ENCODE measurements at regions not wholly inside any gene's neighbourhood (a gene's known extent, or its start where the extent isn't known, plus 50 kb on each side); places are given as distances from the start of the nearest gene placed in this dataset.

- H3K36me3 ChIP-seq (ENCODE audit: control insufficient read depth, insufficient read depth, low read length) = no peaks in the 10 kb centered on the region
- H3K4me3 ChIP-seq (ENCODE audit: low read length) = no peak overlapping the region
- DNase-seq = no peak
- no peaks in the 10 kb centered on the region for H3K4me1 ChIP-seq (ENCODE audit: control insufficient read depth, insufficient read depth, low read length)
- 86% methylated on average over 1 of the region's 2 CpGs for WGBS (ENCODE audit: insufficient coverage, low lambda C conversion rate)
- H3K9me3 ChIP-seq (ENCODE audit: control insufficient read depth, low read depth, low read length) = no peaks in the 10 kb centered on the region
- H3K27me3 ChIP-seq (ENCODE audit: control insufficient read depth, insufficient read depth, low read length) = no peaks in the 10 kb centered on the region
- H3K27ac ChIP-seq (ENCODE audit: low read length) = no peak overlapping the region
These were observed 770.4 kb upstream of the GRAMD2B start for GRCh38 chr5:125652761-125653160.

DNA sequence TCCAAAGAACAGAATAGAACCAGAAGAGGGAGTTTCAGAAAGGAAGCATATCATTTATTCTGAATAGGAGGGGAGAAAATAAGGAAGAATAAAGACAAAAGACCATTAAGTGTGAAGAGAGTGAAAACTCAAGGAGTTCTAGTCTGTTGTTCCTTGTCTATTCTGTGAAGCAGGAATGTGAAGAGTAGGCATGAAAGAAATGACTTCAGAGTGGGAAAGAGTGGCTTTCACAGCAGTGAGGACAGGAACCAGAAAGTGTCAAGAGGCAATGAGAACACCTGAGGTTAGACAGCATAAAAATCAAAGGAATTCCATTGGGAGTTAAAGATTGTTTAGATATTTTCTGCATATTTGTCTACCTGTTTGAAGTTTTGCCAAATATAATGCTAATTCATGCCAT is 768.8 kb upstream of the GRAMD2B start:
- no peaks in the 10 kb centered on the region for H3K36me3 ChIP-seq (ENCODE audit: control insufficient read depth, insufficient read depth, low read length)
- H3K27ac ChIP-seq (ENCODE audit: low read length) = no peak overlapping the region
- no peaks in the 10 kb centered on the region for H3K4me1 ChIP-seq (ENCODE audit: control insufficient read depth, insufficient read depth, low read length)
- no peaks in the 10 kb centered on the region for H3K9me3 ChIP-seq (ENCODE audit: control insufficient read depth, low read depth, low read length)
- DNase-seq = no peak
- H3K27me3 ChIP-seq (ENCODE audit: control insufficient read depth, insufficient read depth, low read length) = no peaks in the 10 kb centered on the region
- no peak overlapping the region for H3K4me3 ChIP-seq (ENCODE audit: low read length)

GRCh38 chr5:125655156-125655555 is 768.1 kb upstream of the GRAMD2B start:
- H3K27ac ChIP-seq (ENCODE audit: low read length) = no peak overlapping the region
- H3K36me3 ChIP-seq (ENCODE audit: control insufficient read depth, insufficient read depth, low read length) = no peaks in the 10 kb centered on the region
- no peak overlapping the region for H3K4me3 ChIP-seq (ENCODE audit: low read length)
- no peaks in the 10 kb centered on the region for H3K9me3 ChIP-seq (ENCODE audit: control insufficient read depth, low read depth, low read length)
- H3K4me1 ChIP-seq (ENCODE audit: control insufficient read depth, insufficient read depth, low read length) = no peaks in the 10 kb centered on the region
- H3K27me3 ChIP-seq (ENCODE audit: control insufficient read depth, insufficient read depth, low read length) = no peaks in the 10 kb centered on the region
- peak in 1 of 2 donors; percentile 8 for DNase-seq

DNA sequence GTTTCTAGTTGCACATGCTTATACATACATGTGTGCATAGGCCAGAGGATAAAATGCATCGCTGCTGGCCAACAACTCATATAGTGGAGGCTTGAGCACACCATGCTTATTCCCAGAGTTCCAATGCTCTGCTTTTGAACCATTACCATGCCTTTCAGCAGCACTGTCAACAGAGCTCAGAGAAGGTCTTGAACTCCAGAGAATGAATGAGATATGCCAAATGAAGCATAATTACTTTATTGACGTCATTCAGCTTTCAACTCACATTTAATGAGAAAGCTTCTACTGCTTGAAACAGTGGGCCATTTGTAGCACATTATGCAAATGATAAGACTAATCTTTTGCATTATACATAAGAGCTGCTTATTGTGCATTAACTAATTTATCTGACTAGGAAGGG is 765.3 kb upstream of the GRAMD2B start:
- 67% methylated on average over 1 of the region's 2 CpGs for WGBS (ENCODE audit: insufficient coverage, low lambda C conversion rate)
- Histone ChIP-seq H3K27me3 (ENCODE audit: control insufficient read depth, insufficient read depth, low read length) (no peaks in the 10 kb centered on the region), H3K4me1 (ENCODE audit: control insufficient read depth, insufficient read depth, low read length) (no peaks in the 10 kb centered on the region), H3K36me3 (ENCODE audit: control insufficient read depth, insufficient read depth, low read length) (no peaks in the 10 kb centered on the region), H3K9me3 (ENCODE audit: control insufficient read depth, low read depth, low read length) (no peaks in the 10 kb centered on the region), H3K27ac (ENCODE audit: low read length) (no peak overlapping the region), H3K4me3 (ENCODE audit: low read length) (no peak overlapping the region)
- peak in 1 of 2 donors; percentile 10 for DNase-seq

DNA sequence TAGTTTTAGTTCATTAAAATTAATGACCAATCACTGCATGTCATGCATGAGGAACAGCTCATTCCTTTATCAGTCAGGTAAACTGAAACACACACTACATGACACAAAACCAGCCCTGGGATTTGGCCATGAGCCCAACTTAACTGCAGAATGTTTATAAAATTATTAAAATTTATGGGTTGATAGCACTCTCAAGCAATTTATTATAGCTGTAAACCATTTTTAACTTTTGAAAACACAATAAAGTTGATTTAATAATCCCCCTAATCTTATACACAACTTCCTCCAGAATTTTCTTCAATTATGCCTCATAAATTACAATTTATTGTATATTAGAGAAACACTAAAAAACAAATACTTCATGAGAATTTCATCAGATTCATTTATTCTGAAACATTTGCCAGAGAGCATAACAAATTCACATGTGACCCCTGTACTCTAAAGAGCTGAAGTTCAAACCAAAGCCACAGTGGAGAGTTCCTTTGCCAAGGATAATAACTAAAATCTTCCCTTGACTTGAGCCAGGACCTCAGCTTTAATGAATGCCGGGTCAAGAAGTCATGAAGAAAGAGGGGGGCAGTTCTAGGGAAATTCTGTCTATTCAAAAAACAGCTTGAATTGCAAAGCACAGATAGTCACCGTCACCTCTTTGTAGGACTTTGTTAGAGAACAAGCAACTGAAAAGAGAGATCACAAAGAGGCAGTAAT is 763.7 kb upstream of the GRAMD2B start:
- no peak overlapping the region for H3K27ac ChIP-seq (ENCODE audit: low read length)
- no peaks in the 10 kb centered on the region for H3K4me1 ChIP-seq (ENCODE audit: control insufficient read depth, insufficient read depth, low read length)
- H3K27me3 ChIP-seq (ENCODE audit: control insufficient read depth, insufficient read depth, low read length) = no peaks in the 10 kb centered on the region
- 40% methylated on average over 1 of the region's 2 CpGs for WGBS (ENCODE audit: insufficient coverage, low lambda C conversion rate)
- peak in 1 of 2 donors; percentile 2 for DNase-seq
- no peaks in the 10 kb centered on the region for H3K36me3 ChIP-seq (ENCODE audit: control insufficient read depth, insufficient read depth, low read length)
- no peaks in the 10 kb centered on the region for H3K9me3 ChIP-seq (ENCODE audit: control insufficient read depth, low read depth, low read length)
- H3K4me3 ChIP-seq (ENCODE audit: low read length) = no peak overlapping the region

DNA sequence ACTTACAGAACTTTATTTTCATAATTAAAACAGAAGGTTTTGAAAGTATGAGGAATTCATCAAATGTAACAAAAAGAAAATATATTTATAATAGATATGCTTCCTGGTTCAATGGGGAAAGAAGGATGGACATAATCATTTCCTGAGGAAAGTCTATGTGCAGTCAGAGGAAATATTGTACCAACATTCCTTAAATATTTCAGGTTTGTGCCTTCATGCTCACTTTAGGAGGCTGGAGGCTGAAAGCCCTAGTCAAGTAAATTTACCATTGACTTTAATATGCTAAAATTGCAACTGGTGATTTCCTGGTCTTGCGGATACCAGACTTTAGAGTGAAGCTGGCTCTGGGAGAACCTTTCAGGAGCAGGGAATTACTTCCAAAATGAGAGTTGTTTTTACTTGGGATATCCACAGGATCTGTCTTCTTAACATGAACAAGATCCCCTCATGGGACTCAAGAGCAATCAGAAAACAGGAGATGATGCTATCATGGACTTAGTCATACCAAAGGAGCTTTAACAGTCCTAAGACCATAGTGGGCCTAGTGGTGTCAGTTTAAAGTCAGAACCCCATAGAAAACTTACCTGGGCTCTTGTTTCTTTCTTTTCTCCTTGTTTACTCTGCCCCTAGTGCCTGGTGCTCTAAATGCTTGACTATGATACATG is 762.8 kb upstream of the GRAMD2B start:
- WGBS (ENCODE audit: insufficient coverage, low lambda C conversion rate) = no CpG with 5 or more reads among the region's 1 CpG

DNA sequence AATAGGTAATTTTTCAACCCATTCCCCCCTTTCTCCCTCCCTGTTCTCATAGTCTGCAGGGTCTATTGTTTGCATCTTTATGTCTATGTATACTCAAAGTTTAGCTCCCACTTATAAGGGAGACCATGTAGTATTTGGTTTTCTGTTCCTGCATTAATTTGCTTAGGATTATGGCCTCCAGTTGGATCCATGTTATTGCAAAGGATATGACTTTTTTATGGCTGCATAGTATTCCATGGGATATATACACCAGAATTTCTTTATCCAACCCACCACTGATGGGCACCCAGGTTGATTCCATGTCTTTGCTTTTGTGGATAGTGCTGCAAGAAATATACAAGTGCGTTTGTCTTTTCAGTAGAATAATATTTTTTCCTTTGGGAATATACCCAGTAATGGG is 761.6 kb upstream of the GRAMD2B start:
- DNase-seq = no peak
- H3K9me3 ChIP-seq (ENCODE audit: control insufficient read depth, low read depth, low read length) = no peaks in the 10 kb centered on the region
- no peak overlapping the region for H3K27ac ChIP-seq (ENCODE audit: low read length)
- no peak overlapping the region for H3K4me3 ChIP-seq (ENCODE audit: low read length)
- WGBS (ENCODE audit: insufficient coverage, low lambda C conversion rate) = 100% methylated on average over 1 of the region's 1 CpG
- H3K27me3 ChIP-seq (ENCODE audit: control insufficient read depth, insufficient read depth, low read length) = no peaks in the 10 kb centered on the region
- no peaks in the 10 kb centered on the region for H3K36me3 ChIP-seq (ENCODE audit: control insufficient read depth, insufficient read depth, low read length)
- no peaks in the 10 kb centered on the region for H3K4me1 ChIP-seq (ENCODE audit: control insufficient read depth, insufficient read depth, low read length)

More for the DNA sequence above, 762.8 kb upstream of the GRAMD2B start:
- Histone ChIP-seq H3K4me1 (ENCODE audit: control insufficient read depth, insufficient read depth, low read length) (no peaks in the 10 kb centered on the region), H3K4me3 (ENCODE audit: low read length) (no peak overlapping the region), H3K27ac (ENCODE audit: low read length) (no peak overlapping the region), H3K27me3 (ENCODE audit: control insufficient read depth, insufficient read depth, low read length) (no peaks in the 10 kb centered on the region), H3K36me3 (ENCODE audit: control insufficient read depth, insufficient read depth, low read length) (no peaks in the 10 kb centered on the region), H3K9me3 (ENCODE audit: control insufficient read depth, low read depth, low read length) (no peaks in the 10 kb centered on the region)
- no peak for DNase-seq

GRCh38 chr5:125668884-125669283 is 754.3 kb upstream of the GRAMD2B start:
- Histone ChIP-seq H3K27me3 (ENCODE audit: control insufficient read depth, insufficient read depth, low read length) (no peaks in the 10 kb centered on the region), H3K4me1 (ENCODE audit: control insufficient read depth, insufficient read depth, low read length) (peaks cover 3% of the 10 kb centered on the region), H3K36me3 (ENCODE audit: control insufficient read depth, insufficient read depth, low read length) (no peaks in the 10 kb centered on the region), H3K27ac (ENCODE audit: low read length) (peak overlapping the region; percentile 59), H3K9me3 (ENCODE audit: control insufficient read depth, low read depth, low read length) (no peaks in the 10 kb centered on the region), H3K4me3 (ENCODE audit: low read length) (no peak overlapping the region)
- peak; percentile 93 to 98 for DNase-seq

- H3K27ac ChIP-seq (ENCODE audit: low read length) = no peak overlapping the region
- no peak overlapping the region for H3K4me3 ChIP-seq (ENCODE audit: low read length)
- WGBS (ENCODE audit: insufficient coverage, low lambda C conversion rate) = no CpG with 5 or more reads among the region's 4 CpGs
- no peaks in the 10 kb centered on the region for H3K27me3 ChIP-seq (ENCODE audit: control insufficient read depth, insufficient read depth, low read length)
- no peaks in the 10 kb centered on the region for H3K36me3 ChIP-seq (ENCODE audit: control insufficient read depth, insufficient read depth, low read length)
- H3K4me1 ChIP-seq (ENCODE audit: control insufficient read depth, insufficient read depth, low read length) = peaks cover 3% of the 10 kb centered on the region
- no peak for DNase-seq
- no peaks in the 10 kb centered on the region for H3K9me3 ChIP-seq (ENCODE audit: control insufficient read depth, low read depth, low read length)
These were observed 749.8 kb upstream of the GRAMD2B start for GRCh38 chr5:125673359-125673950.

- H3K4me3 ChIP-seq (ENCODE audit: low read length) = no peak overlapping the region
- WGBS (ENCODE audit: insufficient coverage, low lambda C conversion rate) = no CpG with 5 or more reads among the region's 1 CpG
- H3K36me3 ChIP-seq (ENCODE audit: control insufficient read depth, insufficient read depth, low read length) = no peaks in the 10 kb centered on the region
- DNase-seq = no peak
- H3K4me1 ChIP-seq (ENCODE audit: control insufficient read depth, insufficient read depth, low read length) = no peaks in the 10 kb centered on the region
- no peak overlapping the region for H3K27ac ChIP-seq (ENCODE audit: low read length)
- H3K27me3 ChIP-seq (ENCODE audit: control insufficient read depth, insufficient read depth, low read length) = no peaks in the 10 kb centered on the region
- no peaks in the 10 kb centered on the region for H3K9me3 ChIP-seq (ENCODE audit: control insufficient read depth, low read depth, low read length)
These were observed 743.7 kb upstream of the GRAMD2B start for GRCh38 chr5:125679522-125679921.

DNA sequence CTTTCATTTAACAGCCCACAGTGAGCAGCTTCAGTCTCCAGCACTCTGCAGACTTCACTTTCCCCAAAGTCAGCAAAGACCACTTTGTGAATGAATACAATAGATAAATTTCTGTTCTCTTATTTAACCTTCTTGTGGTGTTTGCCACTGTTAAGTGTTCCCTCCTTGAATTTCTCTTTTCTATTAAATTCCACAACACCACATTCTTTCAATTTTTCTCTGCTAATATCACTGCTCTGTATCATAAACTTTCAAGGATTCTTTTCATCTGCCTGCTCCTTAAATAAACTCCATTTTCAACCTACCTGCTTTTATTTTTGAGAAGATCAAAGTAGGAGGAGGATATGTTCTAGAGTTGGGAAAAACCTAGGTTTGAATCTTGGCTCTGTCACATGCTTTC is 739.5 kb upstream of the GRAMD2B start:
- Histone ChIP-seq H3K4me1 (ENCODE audit: control insufficient read depth, insufficient read depth, low read length) (no peaks in the 10 kb centered on the region), H3K4me3 (ENCODE audit: low read length) (no peak overlapping the region), H3K36me3 (ENCODE audit: control insufficient read depth, insufficient read depth, low read length) (no peaks in the 10 kb centered on the region), H3K27me3 (ENCODE audit: control insufficient read depth, insufficient read depth, low read length) (no peaks in the 10 kb centered on the region), H3K9me3 (ENCODE audit: control insufficient read depth, low read depth, low read length) (no peaks in the 10 kb centered on the region), H3K27ac (ENCODE audit: low read length) (no peak overlapping the region)
- no peak for DNase-seq
